ENCODE measurements at regions not wholly inside any gene's neighbourhood (a gene's known extent, or its start where the extent isn't known, plus 50 kb on each side); places are given as distances from the start of the nearest gene placed in this dataset.

DNA sequence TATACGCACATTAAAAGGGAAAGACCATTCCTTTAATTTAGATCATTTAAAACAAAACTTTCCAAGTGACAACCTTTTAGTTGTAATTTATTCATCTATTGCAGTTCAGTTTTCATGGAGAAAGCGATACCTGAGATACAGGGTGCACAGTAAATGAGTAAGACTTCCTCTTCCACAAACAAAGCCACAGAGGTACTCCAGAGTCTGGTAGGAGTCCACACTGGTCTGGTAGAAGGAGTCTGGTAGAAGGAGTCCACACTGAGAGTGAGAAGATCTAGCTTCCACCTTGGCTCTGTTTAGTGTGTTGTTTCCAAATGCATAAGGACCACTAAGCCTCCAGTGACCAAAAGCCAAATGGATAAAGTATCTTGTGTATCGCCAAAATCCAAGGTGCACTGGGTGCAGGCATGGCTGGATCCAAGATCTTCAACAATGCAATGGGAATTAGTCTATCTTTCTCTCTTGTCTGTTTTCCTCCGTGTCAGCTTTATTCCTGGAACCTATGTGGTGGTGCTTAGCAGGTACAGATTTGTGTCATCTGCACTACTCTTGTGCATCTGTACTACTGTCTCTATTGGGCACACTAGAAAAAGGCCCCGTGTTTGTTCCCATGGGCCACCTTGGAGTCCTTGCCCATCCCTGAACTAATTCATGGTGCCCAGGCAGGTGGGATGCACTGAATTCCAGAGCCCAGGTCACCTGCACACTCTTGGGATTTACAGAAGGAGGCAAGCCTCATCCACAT lies 331.1 kb downstream of the BCL11B start:
- H3K9me3 ChIP-seq (ENCODE audit: low read length): no peaks in the 10 kb centered on the region
- no peaks in the 10 kb centered on the region for H3K79me2 ChIP-seq (ENCODE audit: insufficient read depth, low read length)
- H3K9ac ChIP-seq (ENCODE audit: insufficient read depth, low read depth, low read length): no peak overlapping the region
- 4% methylated on average over 5 of the region's 5 CpGs for WGBS (ENCODE audit: low lambda C conversion rate)
- H3K36me3 ChIP-seq (replicated peaks in 1 of 2; ENCODE audit: control insufficient read depth in 1 of 2, insufficient read depth in 2 of 2, low read length in 2 of 2): no peaks in the 10 kb centered on the region
- no peak for FAIRE-seq
- intact Hi-C loops (cut with micrococcal nuclease; ENCODE audit: unreplicated experiment) (no loop called here), in situ Hi-C loops (cut with HindIII; ENCODE audit: extremely low pct_ligation_motif_present, low pct_unique_long_range_greater_than_20kb) (no loop called here)
- H3K4me3 ChIP-seq (replicated peaks in 1 of 3; ENCODE audit: insufficient read depth in 1 of 3, low read depth in 2 of 3, low read length in 3 of 3): no peak overlapping the region
- H3K4me1 ChIP-seq (ENCODE audit: insufficient read depth, low read length): no peaks in the 10 kb centered on the region
- H3K27me3 ChIP-seq (ENCODE audit: control insufficient read depth in 1 of 2, insufficient read depth in 2 of 2, low read length in 2 of 2): no peaks in the 10 kb centered on the region
- POLR2A ChIA-PET: no interaction called here
- CTCF ChIA-PET (ENCODE audit: low intra/inter-chr PET ratio, low total read pairs): no interaction called here
- TF ChIP-seq SRSF9 (IDR thresholded peaks at IDR 0.05; ENCODE audit: borderline replicate concordance, insufficient read depth, low read depth, low read length, poor library complexity, severe bottlenecking) (no peak), ZNF577 (CRISPR knock-in tag; IDR thresholded peaks at IDR 0.05; ENCODE audit: borderline replicate concordance, low read depth) (no peak), ZNF619 (CRISPR knock-in tag; IDR thresholded peaks at IDR 0.05) (no peak), MTA3 (CRISPR knock-in tag; IDR thresholded peaks at IDR 0.05) (no peak), JUND (CRISPR knock-in tag; IDR thresholded peaks at IDR 0.05) (no peak), CCDC6 (CRISPR knock-in tag; IDR thresholded peaks at IDR 0.05) (no peak), RFX3 (CRISPR knock-in tag; IDR thresholded peaks at IDR 0.05) (no peak), PHB2 (IDR thresholded peaks at IDR 0.05; ENCODE audit: partially characterized antibody) (no peak), KDM5A (IDR thresholded peaks at IDR 0.05; ENCODE audit: borderline replicate concordance, low read length) (no peak), DNMT3B (CRISPR knock-in tag; conservative IDR thresholded peaks at IDR 0.05) (no peak)
- TF ChIP-seq, protein P1, sequence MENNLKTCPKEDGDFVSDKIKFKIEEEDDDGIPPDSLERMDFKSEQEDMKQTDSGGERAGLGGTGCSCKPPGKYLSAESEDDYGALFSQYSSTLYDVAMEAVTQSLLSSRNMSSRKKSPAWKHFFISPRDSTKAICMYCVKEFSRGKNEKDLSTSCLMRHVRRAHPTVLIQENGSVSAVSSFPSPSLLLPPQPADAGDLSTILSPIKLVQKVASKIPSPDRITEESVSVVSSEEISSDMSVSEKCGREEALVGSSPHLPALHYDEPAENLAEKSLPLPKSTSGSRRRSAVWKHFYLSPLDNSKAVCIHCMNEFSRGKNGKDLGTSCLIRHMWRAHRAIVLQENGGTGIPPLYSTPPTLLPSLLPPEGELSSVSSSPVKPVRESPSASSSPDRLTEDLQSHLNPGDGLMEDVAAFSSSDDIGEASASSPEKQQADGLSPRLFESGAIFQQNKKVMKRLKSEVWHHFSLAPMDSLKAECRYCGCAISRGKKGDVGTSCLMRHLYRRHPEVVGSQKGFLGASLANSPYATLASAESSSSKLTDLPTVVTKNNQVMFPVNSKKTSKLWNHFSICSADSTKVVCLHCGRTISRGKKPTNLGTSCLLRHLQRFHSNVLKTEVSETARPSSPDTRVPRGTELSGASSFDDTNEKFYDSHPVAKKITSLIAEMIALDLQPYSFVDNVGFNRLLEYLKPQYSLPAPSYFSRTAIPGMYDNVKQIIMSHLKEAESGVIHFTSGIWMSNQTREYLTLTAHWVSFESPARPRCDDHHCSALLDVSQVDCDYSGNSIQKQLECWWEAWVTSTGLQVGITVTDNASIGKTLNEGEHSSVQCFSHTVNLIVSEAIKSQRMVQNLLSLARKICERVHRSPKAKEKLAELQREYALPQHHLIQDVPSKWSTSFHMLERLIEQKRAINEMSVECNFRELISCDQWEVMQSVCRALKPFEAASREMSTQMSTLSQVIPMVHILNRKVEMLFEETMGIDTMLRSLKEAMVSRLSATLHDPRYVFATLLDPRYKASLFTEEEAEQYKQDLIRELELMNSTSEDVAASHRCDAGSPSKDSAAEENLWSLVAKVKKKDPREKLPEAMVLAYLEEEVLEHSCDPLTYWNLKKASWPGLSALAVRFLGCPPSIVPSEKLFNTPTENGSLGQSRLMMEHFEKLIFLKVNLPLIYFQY (CRISPR knock-in tag; IDR thresholded peaks at IDR 0.05; ENCODE audit: borderline replicate concordance): no peak
- H3K4me2 ChIP-seq (ENCODE audit: low read depth, low read length): no peak overlapping the region
- no peak for DNase-seq (ENCODE audit: low spot score)
- H4K20me1 ChIP-seq (ENCODE audit: insufficient read depth, low read length): no peaks in the 10 kb centered on the region
- ATAC-seq: no peak
- BruUV-seq (replicated peaks): no TSS peak
- no peak overlapping the region for H2AFZ ChIP-seq (ENCODE audit: low read length)
- no peak overlapping the region for H3K27ac ChIP-seq (ENCODE audit: extremely low read length, insufficient read depth, low read length)

Data from HepG2 (cell line).